Stomach (tissue), 8 donors: ENCODE measurements at regions not wholly inside any gene's neighbourhood (a gene's known extent, or its start where the extent isn't known, plus 50 kb on each side); places are given as distances from the start of the nearest gene placed in this dataset.

Experiments used
- DNase-seq, 2 donors: peaks; one replicate each; pipeline versions ENCODE4 v3.0.0 to v3.0.0-alpha.2; 2013 to 2019
- H3K27ac ChIP-seq, 5 donors: fragments of 200-600 bp in 4 of 5; sonication (generic) in 4 of 5; one replicate each; pipeline ENCODE4 v1.5.1; 2013 to 2019; ENCODE audit warnings: mild to moderate bottlenecking in 1 of 5, moderate library complexity in 1 of 5
- H3K27me3 ChIP-seq, 3 donors: fragments of 200-600 bp; sonication (generic); one replicate each; pipeline ENCODE4 v1.5.1; 2017 to 2019; ENCODE audit warnings: mixed run types in 1 of 3
- H3K36me3 ChIP-seq, 4 donors: fragments of 200-600 bp; sonication (generic); 1 replicate in 3 of 4; 2 replicates in 1 of 4; pipeline ENCODE4 v1.5.1; 2016 to 2019
- H3K4me1 ChIP-seq, 4 donors: fragments of 200-600 bp; sonication (generic); one replicate each; pipeline ENCODE4 v1.5.1; 2016 to 2019
- H3K4me3 ChIP-seq, 4 donors: fragments of 200-600 bp; sonication (generic) in 3 of 4; one replicate each; pipeline ENCODE4 v1.5.1; 2016 to 2019; ENCODE audit warnings: mild to moderate bottlenecking in 1 of 4
- H3K9me3 ChIP-seq, 4 donors: fragments of 200-600 bp; sonication (generic); one replicate each; pipeline ENCODE4 v1.5.1; 2016 to 2019
- CTCF ChIP-seq, 7 experiments: fragments of 450-650 bp in 4 of 7; fragments of 200-600 bp in 3 of 7; sonication (generic) in 3 of 7; IDR thresholded peaks; one replicate each; pipeline ENCODE4 v1.5.1; 2016 to 2019; ENCODE audit warnings: antibody characterized with exemption in 7 of 7, control low read depth in 2 of 7, mild to moderate bottlenecking in 1 of 7
- EP300 ChIP-seq: sonication (generic); formaldehyde crosslinking; IDR thresholded peaks from one replicate; pipeline ENCODE4 v1.6.1; 2017; ENCODE audit warnings: antibody characterized with exemption
- POLR2A ChIP-seq, 4 donors: fragments of 450-650 bp; IDR thresholded peaks; one replicate each; pipeline ENCODE4 v1.6.1; 2016; ENCODE audit warnings: antibody characterized with exemption in 4 of 4, control low read depth in 2 of 4, mild to moderate bottlenecking in 1 of 4, moderate library complexity in 1 of 4
- POLR2AphosphoS5 ChIP-seq, 3 donors: sonication (generic); formaldehyde crosslinking; IDR thresholded peaks; one replicate each; pipeline ENCODE4 v1.6.1; 2016; ENCODE audit warnings: antibody characterized with exemption in 3 of 3
- WGBS, 5 donors: extraction: QIAGEN DNeasy Blood & Tissue Kit in 3 of 5; methylation state at CpG; one replicate each; pipeline versions ENCODE4 v1.1.5 to v1.1.7; 2013 to 2018; 5-methylcytosine and 5-hydroxymethylcytosine counted together
- intact Hi-C: fragments of 100-400 bp; cut with DNase I; formaldehyde crosslinking; loops from one replicate; pipeline ENCODE4 v1.15.1; 2023; ENCODE audit warnings: low total_unique reads
- donor health status: healthy with polysubstance abuse.
- donor health status: Bipolar disorder and iron deficiency.
- donor health status: healthy.

- DNase-seq: no peak
- Histone ChIP-seq H3K36me3 (no peaks in the 10 kb centered on the region), H3K27me3 (no peaks in the 10 kb centered on the region), H3K4me1 (no peaks in the 10 kb centered on the region), H3K27ac (no peak overlapping the region), H3K4me3 (no peak overlapping the region), H3K9me3 (no peaks in the 10 kb centered on the region)
- intact Hi-C loops: no loop called here
- TF ChIP-seq EP300 (no peak), CTCF (IDR thresholded peaks at IDR 0.05) (no peak), POLR2A (IDR thresholded peaks at IDR 0.05) (no peak), POLR2AphosphoS5 (IDR thresholded peaks at IDR 0.05) (no peak)
- 75 to 89% (median 81%) methylated on average over 3 of the region's 3 CpGs for WGBS, 5 donors
These were observed 433.0 kb upstream of the POU3F3 start for GRCh38 chr2:104420953-104421352.

- Histone ChIP-seq H3K27me3 (no peaks in the 10 kb centered on the region), H3K4me3 (no peak overlapping the region), H3K9me3 (no peaks in the 10 kb centered on the region), H3K36me3 (no peaks in the 10 kb centered on the region), H3K27ac (no peak overlapping the region), H3K4me1 (no peaks in the 10 kb centered on the region)
- intact Hi-C loops: no loop called here
- no peak for DNase-seq
- TF ChIP-seq CTCF (IDR thresholded peaks at IDR 0.05) (no peak), POLR2AphosphoS5 (IDR thresholded peaks at IDR 0.05) (no peak), POLR2A (IDR thresholded peaks at IDR 0.05) (no peak), EP300 (no peak)
- 52 to 72% (median 61%) methylated on average over 3 of the region's 3 CpGs for WGBS, 5 donors
These were observed 427.9 kb upstream of the POU3F3 start for GRCh38 chr2:104425850-104426595.

GRCh38 chr2:104428155-104428554, 425.8 kb upstream of the POU3F3 start:
- Histone ChIP-seq H3K4me1 (no peaks in the 10 kb centered on the region), H3K9me3 (no peaks in the 10 kb centered on the region), H3K27me3 (no peaks in the 10 kb centered on the region), H3K36me3 (no peaks in the 10 kb centered on the region), H3K27ac (no peak overlapping the region), H3K4me3 (no peak overlapping the region)
- TF ChIP-seq POLR2AphosphoS5 (IDR thresholded peaks at IDR 0.05): no peak
- no peak for TF ChIP-seq POLR2A (IDR thresholded peaks at IDR 0.05)
- TF ChIP-seq EP300: no peak
- TF ChIP-seq CTCF (IDR thresholded peaks at IDR 0.05): no peak
- WGBS, 5 donors: 47 to 62% (median 54%) methylated on average over 1 of the region's 1 CpG
- DNase-seq: no peak
- intact Hi-C loops: no loop called here

- Histone ChIP-seq H3K4me1 (no peaks in the 10 kb centered on the region), H3K9me3 (no peaks in the 10 kb centered on the region), H3K27me3 (no peaks in the 10 kb centered on the region), H3K4me3 (no peak overlapping the region), H3K36me3 (no peaks in the 10 kb centered on the region), H3K27ac (no peak overlapping the region)
- WGBS, 5 donors: 87 to 94% (median 93%) methylated on average over 8 of the region's 8 CpGs
- TF ChIP-seq POLR2A (IDR thresholded peaks at IDR 0.05) (no peak), CTCF (IDR thresholded peaks at IDR 0.05) (no peak), EP300 (no peak), POLR2AphosphoS5 (IDR thresholded peaks at IDR 0.05) (no peak)
- intact Hi-C loops: no loop called here
- no peak for DNase-seq
These were observed 424.1 kb upstream of the POU3F3 start for GRCh38 chr2:104429639-104430358.
